GM12873 (cell line): ENCODE measurements at regions not wholly inside any gene's neighbourhood (a gene's known extent, or its start where the extent isn't known, plus 50 kb on each side); places are given as distances from the start of the nearest gene placed in this dataset.

Source experiments
- TF ChIP-seq, protein P1 (sequence below): IDR thresholded peaks from 2 replicates; pipeline ENCODE4 v1.5.1; 2012; ENCODE audit warnings: low read depth, mild to moderate bottlenecking, moderate library complexity, low read length, control low read depth; ENCODE audit not compliant: insufficient read depth; ENCODE audit errors: missing control alignments

DNA sequence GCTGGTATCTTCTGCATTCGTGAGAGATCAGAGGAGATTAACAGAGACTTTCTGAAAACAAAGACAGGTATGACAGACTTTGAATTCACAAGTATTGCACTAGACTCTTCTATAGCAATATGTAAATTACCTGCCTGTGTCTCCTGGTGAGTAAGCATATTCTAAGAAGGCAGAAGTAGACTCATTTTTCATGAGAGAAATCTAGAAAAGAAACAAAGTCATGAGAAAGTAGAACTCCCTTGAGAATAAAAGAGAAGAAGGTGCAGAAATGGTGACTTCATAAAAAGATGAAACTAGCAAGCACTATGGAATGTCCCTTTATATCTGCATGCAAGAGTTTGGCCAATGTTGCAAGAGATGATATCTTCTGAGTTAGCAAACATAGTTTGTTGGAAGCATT, 419.8 kb downstream of the DMRT2 start:
- TF ChIP-seq, protein P1, sequence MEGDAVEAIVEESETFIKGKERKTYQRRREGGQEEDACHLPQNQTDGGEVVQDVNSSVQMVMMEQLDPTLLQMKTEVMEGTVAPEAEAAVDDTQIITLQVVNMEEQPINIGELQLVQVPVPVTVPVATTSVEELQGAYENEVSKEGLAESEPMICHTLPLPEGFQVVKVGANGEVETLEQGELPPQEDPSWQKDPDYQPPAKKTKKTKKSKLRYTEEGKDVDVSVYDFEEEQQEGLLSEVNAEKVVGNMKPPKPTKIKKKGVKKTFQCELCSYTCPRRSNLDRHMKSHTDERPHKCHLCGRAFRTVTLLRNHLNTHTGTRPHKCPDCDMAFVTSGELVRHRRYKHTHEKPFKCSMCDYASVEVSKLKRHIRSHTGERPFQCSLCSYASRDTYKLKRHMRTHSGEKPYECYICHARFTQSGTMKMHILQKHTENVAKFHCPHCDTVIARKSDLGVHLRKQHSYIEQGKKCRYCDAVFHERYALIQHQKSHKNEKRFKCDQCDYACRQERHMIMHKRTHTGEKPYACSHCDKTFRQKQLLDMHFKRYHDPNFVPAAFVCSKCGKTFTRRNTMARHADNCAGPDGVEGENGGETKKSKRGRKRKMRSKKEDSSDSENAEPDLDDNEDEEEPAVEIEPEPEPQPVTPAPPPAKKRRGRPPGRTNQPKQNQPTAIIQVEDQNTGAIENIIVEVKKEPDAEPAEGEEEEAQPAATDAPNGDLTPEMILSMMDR = no peak

DNA sequence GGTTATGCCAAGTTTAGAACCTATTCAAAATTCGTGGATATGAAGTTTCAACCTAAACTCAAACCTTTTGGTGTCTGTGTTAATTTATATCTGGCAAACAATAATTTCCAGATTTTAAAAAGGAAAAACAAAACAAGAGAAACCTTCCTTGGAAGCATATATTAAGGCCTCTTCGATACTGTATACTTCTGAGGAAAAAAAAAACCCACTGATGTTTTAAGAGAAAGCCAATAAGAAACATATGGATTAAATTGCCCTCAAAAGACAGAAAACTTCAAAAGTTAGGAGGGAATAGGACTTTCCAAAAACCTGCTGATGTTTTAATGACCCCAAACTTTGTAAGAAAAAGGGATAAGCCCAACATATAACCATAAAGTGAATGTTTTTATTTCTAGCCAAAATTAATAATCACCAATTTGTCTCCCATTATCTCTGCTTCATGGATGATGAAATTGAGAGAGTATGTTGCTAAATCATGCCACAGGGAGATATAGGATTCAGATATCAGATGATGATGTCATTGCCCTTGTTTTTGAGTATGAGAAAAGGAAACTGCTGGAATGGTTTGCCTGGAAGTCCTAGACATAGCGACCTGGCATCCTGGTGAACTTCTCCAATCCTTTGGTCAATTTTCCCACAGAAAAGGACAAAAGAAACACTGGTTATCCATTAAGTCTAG, 423.9 kb downstream of the DMRT2 start:
- TF ChIP-seq, protein P1 = no peak

DNA sequence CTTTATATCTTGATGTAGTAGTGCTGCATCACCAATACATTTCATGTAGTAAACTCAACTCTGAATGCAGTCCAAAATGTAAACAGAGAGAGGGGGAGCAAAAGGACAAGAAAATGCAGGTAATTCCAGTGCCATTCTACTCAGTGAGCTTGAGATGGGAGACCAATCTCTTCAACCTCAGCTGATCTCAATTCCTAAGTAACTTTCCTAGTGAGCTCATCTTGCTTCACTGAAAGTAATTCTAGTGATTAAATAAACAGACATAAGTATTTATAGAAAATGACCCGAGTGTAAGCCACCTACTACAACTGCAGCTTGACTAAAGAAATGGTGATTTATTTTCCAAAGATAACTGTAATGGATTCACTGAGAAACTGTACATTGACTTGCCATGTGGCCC, 424.5 kb downstream of the DMRT2 start:
- TF ChIP-seq, protein P1 = no peak

DNA sequence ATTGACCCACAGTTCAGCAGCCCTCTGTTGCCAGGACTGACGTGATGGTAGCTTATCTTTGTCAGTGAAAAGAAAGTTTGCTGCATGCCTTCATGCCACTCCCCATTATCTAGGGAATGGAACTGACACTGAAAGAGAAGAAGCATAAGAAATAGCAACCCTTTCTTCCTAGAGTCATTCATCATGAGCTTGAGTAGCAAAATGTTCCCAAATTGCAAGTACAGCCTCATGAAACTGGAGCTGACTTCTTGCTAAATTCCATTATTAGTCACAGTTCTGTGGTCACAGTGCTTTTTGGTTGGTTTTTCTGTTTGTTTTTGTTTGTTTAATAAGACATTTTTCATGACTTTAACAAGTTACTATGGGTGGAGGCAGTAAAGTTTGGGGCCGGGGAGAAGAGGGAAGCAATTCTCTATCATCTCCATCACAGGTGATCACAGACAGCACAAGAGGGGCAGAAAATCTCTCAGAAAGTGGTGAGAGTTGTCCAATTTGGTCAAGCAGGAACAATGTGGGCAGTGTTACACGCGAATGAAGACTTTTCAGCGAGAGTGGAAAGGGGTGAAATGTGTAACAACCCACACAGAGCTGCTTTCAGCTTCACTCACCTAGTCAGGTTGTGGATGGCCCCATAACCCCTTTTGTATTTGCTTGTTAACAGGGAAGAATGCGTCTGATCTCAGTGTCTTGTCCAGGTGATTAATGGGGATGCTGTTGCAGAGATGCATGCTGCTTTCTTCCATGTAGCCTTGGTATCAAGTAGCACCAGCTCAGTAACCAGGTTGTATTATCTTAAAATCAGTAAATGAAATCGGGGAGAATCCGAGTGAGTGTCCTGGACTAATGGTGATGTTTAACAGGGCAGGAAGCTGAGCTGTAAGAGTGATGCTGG, 440.4 kb downstream of the DMRT2 start:
- TF ChIP-seq, protein P1 = no peak

DNA sequence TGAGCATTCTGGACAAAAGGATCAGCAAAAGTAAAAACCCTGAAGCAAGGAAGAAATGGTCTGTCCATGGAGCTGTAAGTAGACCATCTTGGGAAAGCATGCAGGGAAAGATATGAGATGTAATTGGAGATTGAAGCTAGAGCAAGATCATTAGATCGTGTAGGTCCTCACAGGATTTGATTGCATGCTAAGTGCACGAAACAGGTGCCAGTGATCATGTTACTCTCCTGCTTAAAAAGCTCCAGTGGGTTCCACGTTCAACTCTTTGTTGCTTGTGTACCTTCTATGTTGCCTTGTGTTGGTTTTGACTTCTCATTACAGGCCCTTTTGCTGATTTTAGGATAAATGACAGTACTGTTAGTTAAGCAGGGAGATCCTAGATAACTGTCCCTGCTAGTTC, 442.0 kb downstream of the DMRT2 start:
- TF ChIP-seq, protein P1 = no peak

DNA sequence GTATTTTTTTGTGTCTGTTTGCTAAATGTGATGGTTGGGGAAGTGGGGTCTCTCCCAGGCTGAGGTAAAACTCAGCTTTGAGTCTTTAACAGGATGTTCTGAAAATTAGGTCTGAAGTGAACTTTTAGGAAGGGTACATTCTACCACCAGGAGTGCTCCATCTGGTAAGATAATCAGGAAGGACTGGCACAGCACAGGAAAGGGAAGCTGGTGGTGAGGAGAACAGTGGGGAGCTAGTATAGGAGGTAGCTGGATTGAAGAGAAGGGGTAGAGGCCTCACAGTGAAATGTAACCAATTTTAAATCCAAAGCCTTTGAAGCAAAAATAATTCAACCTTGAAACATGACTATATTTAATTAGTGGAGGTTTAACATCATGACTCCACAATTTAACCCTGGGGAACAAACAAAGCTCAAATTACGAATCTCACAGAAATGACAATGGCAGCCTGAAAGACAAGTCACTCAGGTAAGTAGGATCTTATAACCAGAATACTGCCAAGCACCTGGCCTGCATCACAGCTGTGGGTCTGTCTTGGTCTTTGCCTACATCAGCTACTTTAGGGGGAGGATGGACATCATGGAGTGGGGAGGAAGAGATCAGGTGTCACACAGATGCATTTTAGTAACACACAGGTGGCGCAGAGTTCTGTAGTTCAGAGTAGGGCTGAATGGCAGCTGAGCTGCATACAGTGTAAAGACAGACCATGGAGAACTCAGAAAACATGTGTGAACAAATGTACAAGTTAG, 445.3 kb downstream of the DMRT2 start:
- TF ChIP-seq, protein P1 = no peak

DNA sequence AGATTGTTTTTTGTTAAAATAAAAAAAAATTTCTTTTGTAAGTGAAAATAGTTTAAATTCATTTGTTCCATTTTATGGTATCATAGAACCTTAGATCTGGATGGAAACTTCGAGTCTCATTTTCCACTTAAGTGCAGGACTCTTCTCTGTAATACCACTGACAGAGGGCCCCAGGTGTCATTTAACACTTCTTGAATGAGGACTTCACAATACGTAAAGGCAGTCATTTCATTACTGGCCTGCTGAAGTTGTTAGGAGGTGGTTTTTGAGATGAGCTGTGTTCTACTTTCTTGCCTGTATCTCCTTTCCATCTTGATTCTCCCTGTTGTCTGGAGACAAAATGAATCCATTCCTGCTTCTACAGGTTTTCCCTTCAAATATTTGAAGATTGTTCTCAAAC, 455.3 kb downstream of the DMRT2 start:
- TF ChIP-seq, protein P1 = no peak
